ENCODE measurements at regions not wholly inside any gene's neighbourhood (a gene's known extent, or its start where the extent isn't known, plus 50 kb on each side); places are given as distances from the start of the nearest gene placed in this dataset.

GRCh38 chr22:27331526-27332281 is 469.9 kb downstream of the MN1 start:
- H3K9me3 ChIP-seq (replicated peaks in 1 of 3), result no peaks in the 10 kb centered on the region
- peaks cover 3% of the 10 kb centered on the region for H3K27me3 ChIP-seq
- WGBS, 4 donors, result 24 to 38% (median 26%) methylated on average over 14 to 16 of the region's 16 CpGs
- H3K4me3 ChIP-seq, result no peak overlapping the region
- DNase-seq, result peak in 5 of 7 donors; percentile 28 to 58 (median 52)
- no peak overlapping the region for H3K27ac ChIP-seq
- peak in 5 of 6 experiments; percentile 8 to 41 (median 29) for TF ChIP-seq CTCF (IDR thresholded peaks at IDR 0.05)
- TF ChIP-seq POLR2A (IDR thresholded peaks at IDR 0.05), result no peak
- no peaks in the 10 kb centered on the region for H3K36me3 ChIP-seq (replicated peaks in 1 of 2)
- no peaks in the 10 kb centered on the region for H3K4me1 ChIP-seq (replicated peaks in 1 of 2)
- intact Hi-C loops (cut with DNase I), result no loop called here

- WGBS, 4 donors, result 50 to 88% (median 58%) methylated on average over 3 of the region's 3 CpGs
- intact Hi-C loops (cut with DNase I), result no loop called here
- TF ChIP-seq POLR2A (IDR thresholded peaks at IDR 0.05) (no peak), CTCF (IDR thresholded peaks at IDR 0.05) (no peak)
These were observed 466.4 kb downstream of the MN1 start for GRCh38 chr22:27335102-27335660.

GRCh38 chr22:27336151-27337090 is 465.1 kb downstream of the MN1 start:
- H3K27me3 ChIP-seq, result peaks cover under 1% of the 10 kb centered on the region
- TF ChIP-seq POLR2A (IDR thresholded peaks at IDR 0.05), result no peak
- no peak for TF ChIP-seq CTCF (IDR thresholded peaks at IDR 0.05)
- H3K4me1 ChIP-seq (replicated peaks in 1 of 2), result no peaks in the 10 kb centered on the region
- H3K9me3 ChIP-seq (replicated peaks in 1 of 3), result no peaks in the 10 kb centered on the region
- intact Hi-C loops (cut with DNase I), result no loop called here
- H3K36me3 ChIP-seq (replicated peaks in 1 of 2), result no peaks in the 10 kb centered on the region
- WGBS, 4 donors, result 61 to 68% (median 66%) methylated on average over 10 of the region's 10 CpGs
- no peak for DNase-seq
- H3K4me3 ChIP-seq, result no peak overlapping the region
- no peak overlapping the region for H3K27ac ChIP-seq

More at GRCh38 chr22:27335102-27335660, 466.4 kb downstream of the MN1 start:
- Histone ChIP-seq H3K36me3 (replicated peaks in 1 of 2) (no peaks in the 10 kb centered on the region), H3K9me3 (replicated peaks in 1 of 3) (no peaks in the 10 kb centered on the region), H3K4me3 (no peak overlapping the region), H3K27me3 (peaks cover 3% of the 10 kb centered on the region), H3K27ac (no peak overlapping the region), H3K4me1 (replicated peaks in 1 of 2) (no peaks in the 10 kb centered on the region)
- no peak for DNase-seq

GRCh38 chr22:27337676-27338075 is 463.9 kb downstream of the MN1 start:
- 79 to 96% (median 92%) methylated on average over 2 of the region's 2 CpGs for WGBS, 4 donors

More at GRCh38 chr22:27337676-27338075, 463.9 kb downstream of the MN1 start:
- no peak overlapping the region for H3K4me3 ChIP-seq
- H3K9me3 ChIP-seq (replicated peaks in 1 of 3), result no peaks in the 10 kb centered on the region
- intact Hi-C loops (cut with DNase I), result no loop called here
- H3K27ac ChIP-seq, result no peak overlapping the region
- no peaks in the 10 kb centered on the region for H3K36me3 ChIP-seq (replicated peaks in 1 of 2)
- TF ChIP-seq POLR2A (IDR thresholded peaks at IDR 0.05) (no peak), CTCF (IDR thresholded peaks at IDR 0.05) (no peak)
- no peaks in the 10 kb centered on the region for H3K27me3 ChIP-seq
- no peaks in the 10 kb centered on the region for H3K4me1 ChIP-seq (replicated peaks in 1 of 2)
- DNase-seq, result no peak

Data from adrenal gland (tissue), 9 donors.